Stimulated activated CD4-positive, alpha-beta T cell treated with anti-CD3 and anti-CD28 coated beads, Interleukin-4, amount 100 ng/mL, for 4 hours (primary cell): ENCODE measurements at regions not wholly inside any gene's neighbourhood (a gene's known extent, or its start where the extent isn't known, plus 50 kb on each side); places are given as distances from the start of the nearest gene placed in this dataset.

Source experiments
- DNase-seq, 2 experiments: peaks; one replicate each; pipeline ENCODE4 v3.0.0-alpha.2; 2020

GRCh38 chr18:37617623-37618022, 52.0 kb upstream of the CELF4 start:
- no peak for DNase-seq
